Mesendoderm (in vitro differentiated cells): ENCODE measurements at regions not wholly inside any gene's neighbourhood (a gene's known extent, or its start where the extent isn't known, plus 50 kb on each side); places are given as distances from the start of the nearest gene placed in this dataset.

ENCODE experiments used
- DNase-seq: peaks from one replicate; pipeline ENCODE4 v3.0.0; 2013
- H2AK5ac ChIP-seq: 2 replicates; pipeline ENCODE4 v1.6.1; 2013; ENCODE audit warnings: low read length, inconsistent platforms
- H2BK120ac ChIP-seq: 2 replicates; pipeline ENCODE4 v1.6.1; 2013; ENCODE audit warnings: low read depth, mild to moderate bottlenecking, low read length, moderate library complexity, mixed read lengths
- H2BK15ac ChIP-seq: replicated peaks from 2 replicates; pipeline ENCODE4 v1.6.1; 2013; ENCODE audit warnings: low read depth, mild to moderate bottlenecking, moderate library complexity
- H2BK5ac ChIP-seq: 2 replicates; pipeline ENCODE4 v1.6.1; 2013; ENCODE audit warnings: low read length, inconsistent platforms
- H3K18ac ChIP-seq: 2 replicates; pipeline ENCODE4 v1.6.1; 2013; ENCODE audit warnings: mild to moderate bottlenecking, low read length, mixed read lengths
- H3K23ac ChIP-seq: one replicate; pipeline ENCODE4 v1.6.1; 2013; ENCODE audit warnings: low read length
- H3K27ac ChIP-seq: 2 replicates; pipeline ENCODE4 v1.5.1; 2013; ENCODE audit warnings: low read depth, mild to moderate bottlenecking, inconsistent platforms, low read length, moderate library complexity
- H3K27me3 ChIP-seq: 2 replicates; pipeline ENCODE4 v1.6.1; 2013; ENCODE audit warnings: low read length, control low read depth, mild to moderate bottlenecking, inconsistent platforms; ENCODE audit not compliant: insufficient read depth, poor library complexity
- H3K36me3 ChIP-seq: 2 replicates; pipeline ENCODE4 v1.6.1; 2013; ENCODE audit warnings: low read length, inconsistent platforms; ENCODE audit not compliant: control insufficient read depth, insufficient read depth
- H3K4ac ChIP-seq: one replicate; pipeline ENCODE4 v1.6.1; 2013; ENCODE audit warnings: low read depth, mild to moderate bottlenecking, low read length, moderate library complexity
- H3K4me1 ChIP-seq: 2 replicates; pipeline ENCODE4 v1.6.1; 2013; ENCODE audit warnings: low read depth, low read length, inconsistent platforms; ENCODE audit not compliant: control insufficient read depth
- H3K4me2 ChIP-seq: 2 replicates; pipeline ENCODE4 v1.6.1; 2013; ENCODE audit warnings: low read length
- H3K4me3 ChIP-seq: 2 replicates; pipeline ENCODE4 v1.5.1; 2013; ENCODE audit warnings: mild to moderate bottlenecking, low read length
- H3K56ac ChIP-seq: one replicate; pipeline ENCODE4 v1.6.1; 2013; ENCODE audit warnings: low read length
- H3K79me1 ChIP-seq: 2 replicates; pipeline ENCODE4 v1.6.1; 2013; ENCODE audit warnings: low read length, inconsistent platforms
- H3K79me2 ChIP-seq: 2 replicates; pipeline ENCODE4 v1.6.1; 2013; ENCODE audit warnings: mild to moderate bottlenecking, low read length; ENCODE audit not compliant: control insufficient read depth, insufficient read depth
- H3K9ac ChIP-seq: 2 replicates; pipeline ENCODE4 v1.6.1; 2013; ENCODE audit warnings: low read length, inconsistent platforms
- H4K5ac ChIP-seq: one replicate; pipeline ENCODE4 v1.6.1; 2013; ENCODE audit warnings: low read length
- H4K8ac ChIP-seq: one replicate; pipeline ENCODE4 v1.6.1; 2013; ENCODE audit warnings: low read depth, mild to moderate bottlenecking, control low read depth, low read length, moderate library complexity
- WGBS: extraction: QIAGEN DNeasy Blood & Tissue Kit; methylation state at CpG from one replicate; pipeline ENCODE4 v1.1.7; 2013; ENCODE audit warnings: low lambda C conversion rate, missing lambda C conversion rate; ENCODE audit not compliant: insufficient coverage; ENCODE audit errors: extremely low coverage; 5-methylcytosine and 5-hydroxymethylcytosine counted together

- Histone ChIP-seq H3K27me3 (no peaks in the 10 kb centered on the region), H2BK5ac (no peak overlapping the region), H3K36me3 (no peaks in the 10 kb centered on the region), H3K23ac (no peak overlapping the region), H2BK120ac (no peak overlapping the region), H3K4ac (no peak overlapping the region), H3K27ac (no peak overlapping the region), H3K79me2 (no peaks in the 10 kb centered on the region), H2BK15ac (no peak overlapping the region), H4K8ac (no peak overlapping the region), H3K18ac (no peak overlapping the region), H3K79me1 (no peaks in the 10 kb centered on the region), H3K9ac (no peak overlapping the region), H3K4me1 (no peaks in the 10 kb centered on the region), H2AK5ac (no peak overlapping the region), H3K4me2 (no peak overlapping the region), H3K56ac (no peak overlapping the region), H3K4me3 (no peak overlapping the region), H4K5ac (no peak overlapping the region)
- WGBS: no CpG with 5 or more reads among the region's 4 CpGs
- no peak for DNase-seq
These were observed 127.9 kb upstream of the PCDH18 start for GRCh38 chr4:137660211-137660610.

- Histone ChIP-seq H3K79me2 (no peaks in the 10 kb centered on the region), H2BK15ac (no peak overlapping the region), H2BK120ac (no peak overlapping the region), H3K4me1 (no peaks in the 10 kb centered on the region), H2AK5ac (no peak overlapping the region), H4K5ac (no peak overlapping the region), H3K23ac (no peak overlapping the region), H3K9ac (no peak overlapping the region), H4K8ac (no peak overlapping the region), H3K27ac (no peak overlapping the region), H3K27me3 (no peaks in the 10 kb centered on the region), H3K79me1 (no peaks in the 10 kb centered on the region), H3K18ac (no peak overlapping the region), H3K4ac (no peak overlapping the region), H3K56ac (no peak overlapping the region), H3K4me2 (no peak overlapping the region), H2BK5ac (no peak overlapping the region), H3K36me3 (no peaks in the 10 kb centered on the region), H3K4me3 (no peak overlapping the region)
- WGBS: no CpG with 5 or more reads among the region's 1 CpG
- DNase-seq: no peak
These were observed 127.1 kb upstream of the PCDH18 start for GRCh38 chr4:137659431-137659830.

- H3K36me3 ChIP-seq: no peaks in the 10 kb centered on the region
- H3K4me2 ChIP-seq: no peak overlapping the region
- no peak overlapping the region for H2AK5ac ChIP-seq
- 100% methylated on average over 1 of the region's 2 CpGs for WGBS
- no peak overlapping the region for H3K4ac ChIP-seq
- no peaks in the 10 kb centered on the region for H3K79me2 ChIP-seq
- no peak overlapping the region for H3K4me3 ChIP-seq
- no peak overlapping the region for H3K18ac ChIP-seq
- H3K9ac ChIP-seq: no peak overlapping the region
- H2BK15ac ChIP-seq: no peak overlapping the region
- H3K56ac ChIP-seq: no peak overlapping the region
- no peak overlapping the region for H4K5ac ChIP-seq
- DNase-seq: no peak
- H3K27me3 ChIP-seq: no peaks in the 10 kb centered on the region
- no peak overlapping the region for H2BK5ac ChIP-seq
- no peak overlapping the region for H3K27ac ChIP-seq
- no peak overlapping the region for H2BK120ac ChIP-seq
- H3K4me1 ChIP-seq: no peaks in the 10 kb centered on the region
- no peak overlapping the region for H4K8ac ChIP-seq
- no peaks in the 10 kb centered on the region for H3K79me1 ChIP-seq
- H3K23ac ChIP-seq: no peak overlapping the region
These were observed 124.4 kb upstream of the PCDH18 start for GRCh38 chr4:137656661-137657060.

- no peaks in the 10 kb centered on the region for H3K79me2 ChIP-seq
- no peak overlapping the region for H3K18ac ChIP-seq
- H3K23ac ChIP-seq: no peak overlapping the region
- H3K4me2 ChIP-seq: no peak overlapping the region
- H3K27me3 ChIP-seq: no peaks in the 10 kb centered on the region
- no peak overlapping the region for H3K27ac ChIP-seq
- DNase-seq: no peak
- no peak overlapping the region for H4K5ac ChIP-seq
- H3K4me3 ChIP-seq: no peak overlapping the region
- H2AK5ac ChIP-seq: no peak overlapping the region
- no peak overlapping the region for H3K9ac ChIP-seq
- WGBS: no CpG with 5 or more reads among the region's 1 CpG
- H2BK120ac ChIP-seq: no peak overlapping the region
- no peak overlapping the region for H2BK15ac ChIP-seq
- H3K4ac ChIP-seq: no peak overlapping the region
- no peak overlapping the region for H2BK5ac ChIP-seq
- H3K79me1 ChIP-seq: no peaks in the 10 kb centered on the region
- H3K36me3 ChIP-seq: no peaks in the 10 kb centered on the region
- no peak overlapping the region for H3K56ac ChIP-seq
- no peaks in the 10 kb centered on the region for H3K4me1 ChIP-seq
- H4K8ac ChIP-seq: no peak overlapping the region
These were observed 123.0 kb upstream of the PCDH18 start for GRCh38 chr4:137655302-137655701.

GRCh38 chr4:137651128-137651527 is 118.8 kb upstream of the PCDH18 start:
- Histone ChIP-seq H3K4me3 (no peak overlapping the region), H3K18ac (no peak overlapping the region), H4K8ac (no peak overlapping the region), H3K9ac (no peak overlapping the region), H3K56ac (no peak overlapping the region), H2BK120ac (no peak overlapping the region), H3K36me3 (no peaks in the 10 kb centered on the region), H3K27ac (no peak overlapping the region), H3K4ac (no peak overlapping the region), H3K4me1 (no peaks in the 10 kb centered on the region), H3K79me2 (no peaks in the 10 kb centered on the region), H3K27me3 (no peaks in the 10 kb centered on the region), H3K79me1 (no peaks in the 10 kb centered on the region), H2BK15ac (no peak overlapping the region), H2BK5ac (no peak overlapping the region), H4K5ac (no peak overlapping the region), H3K23ac (no peak overlapping the region), H2AK5ac (no peak overlapping the region), H3K4me2 (no peak overlapping the region)
- DNase-seq: no peak
- WGBS: no CpG with 5 or more reads among the region's 3 CpGs

GRCh38 chr4:137649711-137650450 is 117.6 kb upstream of the PCDH18 start:
- H3K4me1 ChIP-seq: no peaks in the 10 kb centered on the region
- H2AK5ac ChIP-seq: no peak overlapping the region
- H3K79me1 ChIP-seq: no peaks in the 10 kb centered on the region
- no peak overlapping the region for H2BK120ac ChIP-seq
- H3K4me2 ChIP-seq: no peak overlapping the region
- H3K9ac ChIP-seq: no peak overlapping the region
- H3K18ac ChIP-seq: no peak overlapping the region
- H3K36me3 ChIP-seq: no peaks in the 10 kb centered on the region
- no peak overlapping the region for H4K5ac ChIP-seq
- no peak overlapping the region for H3K56ac ChIP-seq
- no peaks in the 10 kb centered on the region for H3K79me2 ChIP-seq
- no peak overlapping the region for H3K27ac ChIP-seq
- no peak for DNase-seq
- no peak overlapping the region for H3K4ac ChIP-seq
- no CpG with 5 or more reads among the region's 3 CpGs for WGBS
- H4K8ac ChIP-seq: no peak overlapping the region
- no peak overlapping the region for H3K23ac ChIP-seq
- no peak overlapping the region for H2BK5ac ChIP-seq
- H3K4me3 ChIP-seq: no peak overlapping the region
- H2BK15ac ChIP-seq: no peak overlapping the region
- H3K27me3 ChIP-seq: no peaks in the 10 kb centered on the region
